ENCODE measurements at regions not wholly inside any gene's neighbourhood (a gene's known extent, or its start where the extent isn't known, plus 50 kb on each side); places are given as distances from the start of the nearest gene placed in this dataset.

DNA sequence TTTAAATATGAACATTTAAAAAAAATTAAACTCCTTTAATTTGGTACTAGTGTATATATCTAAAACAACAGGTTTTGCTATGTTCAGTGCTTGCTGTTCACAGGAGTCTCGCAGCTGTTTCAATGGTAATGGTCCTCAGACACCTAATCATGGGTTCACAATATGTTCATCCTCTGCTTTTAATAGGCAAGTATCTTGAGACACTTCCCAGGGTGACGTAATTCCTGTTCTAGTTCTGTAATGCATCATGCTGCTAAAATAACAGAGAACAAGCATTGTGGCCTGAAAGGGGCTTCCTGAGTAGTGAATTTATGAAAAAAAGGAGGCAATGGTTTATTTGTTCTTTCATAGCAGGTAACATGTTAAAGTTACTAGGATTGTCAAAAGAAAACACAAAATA lies 625.2 kb upstream of the GBE1 start:
- TF ChIP-seq EP300 (IDR thresholded peaks at IDR 0.05) (no peak), POLR2A (IDR thresholded peaks at IDR 0.05) (no peak), POLR2AphosphoS5 (IDR thresholded peaks at IDR 0.05) (no peak)
- TF ChIP-seq, protein P1, sequence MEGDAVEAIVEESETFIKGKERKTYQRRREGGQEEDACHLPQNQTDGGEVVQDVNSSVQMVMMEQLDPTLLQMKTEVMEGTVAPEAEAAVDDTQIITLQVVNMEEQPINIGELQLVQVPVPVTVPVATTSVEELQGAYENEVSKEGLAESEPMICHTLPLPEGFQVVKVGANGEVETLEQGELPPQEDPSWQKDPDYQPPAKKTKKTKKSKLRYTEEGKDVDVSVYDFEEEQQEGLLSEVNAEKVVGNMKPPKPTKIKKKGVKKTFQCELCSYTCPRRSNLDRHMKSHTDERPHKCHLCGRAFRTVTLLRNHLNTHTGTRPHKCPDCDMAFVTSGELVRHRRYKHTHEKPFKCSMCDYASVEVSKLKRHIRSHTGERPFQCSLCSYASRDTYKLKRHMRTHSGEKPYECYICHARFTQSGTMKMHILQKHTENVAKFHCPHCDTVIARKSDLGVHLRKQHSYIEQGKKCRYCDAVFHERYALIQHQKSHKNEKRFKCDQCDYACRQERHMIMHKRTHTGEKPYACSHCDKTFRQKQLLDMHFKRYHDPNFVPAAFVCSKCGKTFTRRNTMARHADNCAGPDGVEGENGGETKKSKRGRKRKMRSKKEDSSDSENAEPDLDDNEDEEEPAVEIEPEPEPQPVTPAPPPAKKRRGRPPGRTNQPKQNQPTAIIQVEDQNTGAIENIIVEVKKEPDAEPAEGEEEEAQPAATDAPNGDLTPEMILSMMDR (IDR thresholded peaks at IDR 0.05), result no peak

All from upper lobe of left lung (tissue), 4 donors.